NB4 (cell line): ENCODE measurements at regions not wholly inside any gene's neighbourhood (a gene's known extent, or its start where the extent isn't known, plus 50 kb on each side); places are given as distances from the start of the nearest gene placed in this dataset.
"Not testable (repeated sequence)": the region's sequence is repeated elsewhere in the genome, so short reads cannot be mapped to it uniquely, and the experiment has no call there.

ENCODE experiments used
- DNase-seq: peaks from one replicate; pipeline ENCODE4 v3.0.0; 2010; ENCODE audit warnings: low read depth
- H3K4me3 ChIP-seq: one replicate; pipeline ENCODE4 v1.5.1; 2011; ENCODE audit warnings: mild to moderate bottlenecking, low read depth, low read length, moderate library complexity
- CTCF ChIP-seq: IDR thresholded peaks from one replicate; pipeline ENCODE4 v1.5.1; 2012; ENCODE audit warnings: low read depth, low read length
- MYC ChIP-seq: IDR thresholded peaks from 2 replicates; pipeline ENCODE4 v1.6.1; 2011; ENCODE audit warnings: low read depth, low read length
- POLR2A ChIP-seq: IDR thresholded peaks from 2 replicates; pipeline ENCODE4 v1.6.1; 2011; ENCODE audit warnings: mild to moderate bottlenecking; ENCODE audit not compliant: insufficient read length; ENCODE audit errors: extremely low read depth
- TF ChIP-seq, protein P1 (sequence below): IDR thresholded peaks from 2 replicates; pipeline ENCODE4 v1.6.1; 2011; ENCODE audit warnings: low read depth, low read length

- TF ChIP-seq POLR2A = no peak
- peak; percentile 15 for TF ChIP-seq CTCF
- no peak overlapping the region for H3K4me3 ChIP-seq
- peak; percentile 12 for DNase-seq
Measured at GRCh38 chrX:83416273-83416672, 91.8 kb upstream of the POU3F4 start.

DNA sequence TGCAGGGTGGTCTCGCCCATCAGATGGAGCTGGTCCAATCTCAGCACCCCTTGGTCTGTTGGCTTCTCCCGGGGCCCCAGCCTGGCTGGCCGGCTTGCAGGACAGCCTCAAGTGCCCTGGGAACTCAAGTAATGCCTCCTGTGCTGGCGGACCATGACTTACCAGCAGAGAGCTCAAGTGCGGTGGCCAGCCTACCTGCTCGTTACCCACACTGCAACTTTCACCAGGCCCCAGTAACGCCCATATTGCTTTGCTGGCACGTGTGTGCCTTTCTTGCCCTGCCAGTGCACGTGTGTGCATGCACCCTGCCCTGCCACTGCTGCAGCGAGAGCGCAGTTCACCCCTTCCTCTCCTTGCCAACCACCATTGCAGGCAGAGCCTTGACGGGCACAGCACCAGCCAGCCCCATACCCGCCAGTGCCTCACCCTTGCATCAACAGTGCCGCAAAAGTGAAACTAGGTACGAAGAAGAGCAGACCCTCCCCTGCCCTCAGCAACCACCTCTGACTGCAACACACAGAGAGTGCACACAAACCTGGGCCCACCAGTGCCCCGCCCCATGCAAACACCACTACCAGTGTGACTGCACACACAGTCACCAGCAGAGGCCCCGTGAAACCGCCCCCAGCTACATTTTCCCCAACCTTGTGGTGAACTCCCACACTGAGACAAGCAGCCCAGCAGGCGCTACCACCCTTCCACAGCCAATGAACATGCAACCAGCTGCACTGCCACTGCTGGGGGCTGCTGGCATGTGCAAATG, 88.9 kb upstream of the POU3F4 start:
- no peak for DNase-seq
- no peak overlapping the region for H3K4me3 ChIP-seq

GRCh38 chrX:83422836-83423235, 85.3 kb upstream of the POU3F4 start:
- TF ChIP-seq MYC (no peak), CTCF (no peak), POLR2A (no peak)
- TF ChIP-seq, protein P1, sequence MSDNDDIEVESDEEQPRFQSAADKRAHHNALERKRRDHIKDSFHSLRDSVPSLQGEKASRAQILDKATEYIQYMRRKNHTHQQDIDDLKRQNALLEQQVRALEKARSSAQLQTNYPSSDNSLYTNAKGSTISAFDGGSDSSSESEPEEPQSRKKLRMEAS = no peak
- DNase-seq = no peak
- H3K4me3 ChIP-seq = no peak overlapping the region

More for the DNA sequence above, 88.9 kb upstream of the POU3F4 start:
- TF ChIP-seq POLR2A (no peak), CTCF (no peak), MYC (no peak)
- TF ChIP-seq, protein P1 = no peak

DNA sequence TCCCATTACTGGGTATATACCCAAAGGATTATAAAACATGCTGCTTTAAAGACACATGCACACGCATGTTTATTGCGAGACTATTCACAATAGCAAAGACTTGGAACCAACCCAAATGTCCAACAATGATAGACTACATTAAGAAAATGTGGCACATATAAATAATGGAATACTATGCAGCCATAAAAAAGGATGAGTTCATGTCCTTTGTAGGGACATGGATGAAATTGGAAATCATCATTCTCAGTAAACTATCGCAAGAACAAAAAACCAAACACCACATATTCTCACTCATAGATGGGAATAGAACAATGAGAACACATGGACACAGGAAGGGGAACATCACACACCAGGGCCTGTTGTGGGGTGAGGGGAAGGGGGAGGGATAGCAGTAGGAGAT, 65.5 kb upstream of the POU3F4 start:
- DNase-seq, H3K4me3 ChIP-seq: not testable (repeated sequence)

GRCh38 chrX:83446355-83446754, 61.7 kb upstream of the POU3F4 start:
- TF ChIP-seq POLR2A (no peak), MYC (no peak), CTCF (no peak)
- TF ChIP-seq, protein P1 = no peak
- no peak overlapping the region for H3K4me3 ChIP-seq

More at GRCh38 chrX:83446355-83446754, 61.7 kb upstream of the POU3F4 start:
- no peak for DNase-seq
